Dermis blood vessel endothelial cell (primary cell): ENCODE measurements at regions not wholly inside any gene's neighbourhood (a gene's known extent, or its start where the extent isn't known, plus 50 kb on each side); places are given as distances from the start of the nearest gene placed in this dataset.
A peak's percentile ranks its signal among the peaks of the same experiment; 100 is the strongest.
"Not testable (repeated sequence)": the region's sequence is repeated elsewhere in the genome, so short reads cannot be mapped to it uniquely, and the experiment has no call there.

Experiments
- DNase-seq: peaks from one replicate; pipeline ENCODE4 v3.0.0; 2010

GRCh38 chr20:30164389-30164788 is 1093.1 kb upstream of the DEFB115 start:
- not testable (repeated sequence) for DNase-seq

DNA sequence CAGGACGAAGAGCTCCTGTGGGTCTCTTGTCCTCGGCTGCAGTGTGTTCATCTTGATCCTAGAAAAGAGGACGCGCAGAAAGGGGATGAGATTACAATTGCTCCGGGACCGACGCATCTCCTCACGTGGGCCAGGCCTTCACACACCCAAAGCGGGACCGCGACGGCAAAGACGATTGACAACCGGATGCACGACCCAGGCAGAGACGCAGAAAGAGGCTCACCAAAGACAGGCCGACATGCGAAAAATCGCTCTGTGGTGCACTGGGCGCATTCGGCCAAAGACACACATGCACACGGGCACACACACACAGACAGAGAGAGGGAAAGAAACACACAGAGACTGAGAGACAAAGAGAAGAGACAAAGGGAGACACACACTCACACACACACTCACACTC is 1089.9 kb upstream of the DEFB115 start:
- DNase-seq = no peak

DNA sequence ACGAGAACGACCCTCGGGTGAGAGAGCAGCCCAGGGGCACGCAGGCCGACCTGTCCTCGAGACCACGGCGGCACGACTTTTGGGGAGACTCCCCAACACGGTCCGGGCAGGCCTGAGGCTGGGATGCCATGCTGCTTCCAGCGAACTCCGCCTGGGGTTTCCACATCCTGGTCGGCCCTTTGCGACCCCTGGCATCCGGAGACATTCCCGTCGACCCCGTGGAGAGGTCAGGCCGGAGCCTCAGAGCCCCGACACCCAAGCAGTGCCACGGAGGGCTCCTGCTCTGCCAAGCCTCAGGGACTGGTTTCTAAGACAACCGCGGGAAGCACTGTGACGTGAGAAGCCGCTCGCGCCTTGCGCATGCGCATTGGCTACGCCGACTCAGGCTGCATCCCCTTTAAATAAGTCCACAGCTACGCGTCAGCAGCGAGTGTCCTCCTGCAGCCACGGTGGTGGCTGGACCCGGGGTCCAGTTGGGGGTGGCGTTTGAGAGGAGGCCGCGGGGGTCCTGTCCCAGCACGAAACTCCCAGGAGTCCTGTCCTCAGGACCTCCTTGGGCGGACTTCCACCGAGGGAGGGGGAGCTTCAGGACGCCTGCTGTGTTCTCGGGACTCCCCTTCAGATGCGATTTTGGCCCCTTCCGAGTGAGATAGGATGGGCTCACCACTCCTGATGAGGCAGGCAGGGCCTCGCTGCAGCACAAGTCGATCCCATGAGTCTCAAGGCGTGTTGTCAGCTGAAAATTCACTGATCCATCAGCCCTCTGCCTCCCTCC is 1089.3 kb upstream of the DEFB115 start:
- DNase-seq = no peak

DNA sequence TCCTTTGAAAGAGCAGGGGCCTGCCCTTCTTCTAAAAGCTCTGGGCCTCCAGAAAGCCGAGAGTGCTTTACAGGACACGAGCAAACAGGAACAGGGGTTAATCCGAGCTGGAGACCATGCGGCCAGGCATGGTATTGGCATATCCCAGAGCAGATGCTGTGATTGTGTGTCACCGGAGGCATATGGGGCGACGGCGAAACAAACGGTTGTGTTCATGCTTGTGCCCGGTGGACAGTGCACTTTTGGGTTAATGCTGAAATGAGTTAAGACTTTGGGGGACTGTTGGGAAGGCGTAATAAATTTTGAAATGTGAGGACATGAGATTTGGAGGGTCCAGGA is 1088.7 kb upstream of the DEFB115 start:
- no peak for DNase-seq

DNA sequence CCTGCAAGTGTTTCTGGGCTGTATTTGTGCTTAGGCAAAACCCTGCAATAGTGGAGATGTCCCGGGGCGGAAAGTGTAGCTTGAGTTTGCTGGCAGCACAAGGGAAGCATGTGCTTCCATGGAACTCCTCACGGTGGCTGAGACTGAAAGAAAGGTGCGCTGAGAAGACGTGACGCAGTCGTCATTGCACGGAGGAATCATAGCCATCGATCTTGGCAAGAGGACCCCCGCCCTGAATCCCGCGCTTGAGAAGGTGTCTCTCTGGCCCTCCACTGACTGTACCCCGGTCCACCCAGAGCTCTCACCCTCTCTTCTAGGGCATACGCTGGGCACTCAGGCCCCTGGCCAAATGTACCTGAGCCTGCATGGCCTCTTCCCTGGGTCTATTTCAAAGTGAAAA is 1081.8 kb upstream of the DEFB115 start:
- no peak for DNase-seq

DNA sequence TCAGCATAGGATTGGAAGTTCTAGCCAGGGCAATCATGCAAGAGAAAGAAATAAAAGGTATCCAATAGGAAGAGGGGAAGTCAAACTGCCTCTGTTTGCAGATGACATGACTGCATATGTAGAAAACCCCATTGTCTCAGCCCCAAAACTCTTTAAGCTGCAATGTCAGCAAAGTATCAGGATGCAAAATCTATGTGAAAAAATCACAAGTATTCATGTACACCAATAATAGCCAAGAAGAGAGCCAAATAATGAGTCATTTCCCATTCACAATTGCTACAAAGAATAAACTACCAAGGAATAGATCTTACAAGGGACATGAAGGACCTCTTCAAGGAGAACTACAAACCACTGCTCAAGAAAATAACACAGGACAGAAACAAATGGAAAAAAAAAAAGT is 1074.3 kb upstream of the DEFB115 start:
- not testable (repeated sequence) for DNase-seq

- not testable (repeated sequence) for DNase-seq
Observed at GRCh38 chr20:30191785-30192184, 1065.7 kb upstream of the DEFB115 start.

- DNase-seq = not testable (repeated sequence)
Observed at GRCh38 chr20:30234477-30234876, 1023.0 kb upstream of the DEFB115 start.

- DNase-seq = not testable (repeated sequence)
Observed at GRCh38 chr20:30275073-30275472, 982.4 kb upstream of the DEFB115 start.

DNA sequence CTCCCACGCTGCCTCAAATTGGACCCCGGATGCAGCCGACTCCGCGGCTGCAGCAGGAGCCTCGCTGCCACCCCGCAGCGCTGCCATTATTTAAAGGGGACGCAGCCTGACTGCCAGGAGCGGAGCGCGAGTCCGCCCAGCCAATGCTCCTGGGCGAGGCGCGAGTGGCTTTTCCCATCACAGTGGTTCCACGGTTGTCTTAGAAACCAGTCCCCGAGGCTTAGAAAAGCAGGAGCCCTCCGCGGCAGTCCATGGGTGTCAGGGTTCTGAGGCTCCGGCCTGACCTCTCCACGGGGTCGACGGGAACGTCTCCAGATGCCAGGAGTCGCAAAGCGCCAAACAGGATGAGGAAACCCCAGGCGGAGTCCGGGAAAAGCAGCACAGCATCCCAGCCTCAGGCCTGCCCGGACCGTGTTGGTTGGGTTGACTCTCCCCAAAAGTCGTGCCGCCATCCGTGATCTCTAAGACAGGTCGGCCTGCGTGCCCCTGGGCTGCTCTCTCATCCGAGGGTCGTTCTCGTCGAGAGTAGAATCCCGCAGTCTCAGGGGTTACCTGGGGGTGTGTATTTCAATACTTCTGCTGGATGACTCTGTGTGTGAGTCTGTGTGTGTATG is 975.8 kb upstream of the DEFB115 start:
- DNase-seq = no peak

GRCh38 chr20:30283476-30284280 is 973.8 kb upstream of the DEFB115 start:
- peak; percentile 51 for DNase-seq

DNA sequence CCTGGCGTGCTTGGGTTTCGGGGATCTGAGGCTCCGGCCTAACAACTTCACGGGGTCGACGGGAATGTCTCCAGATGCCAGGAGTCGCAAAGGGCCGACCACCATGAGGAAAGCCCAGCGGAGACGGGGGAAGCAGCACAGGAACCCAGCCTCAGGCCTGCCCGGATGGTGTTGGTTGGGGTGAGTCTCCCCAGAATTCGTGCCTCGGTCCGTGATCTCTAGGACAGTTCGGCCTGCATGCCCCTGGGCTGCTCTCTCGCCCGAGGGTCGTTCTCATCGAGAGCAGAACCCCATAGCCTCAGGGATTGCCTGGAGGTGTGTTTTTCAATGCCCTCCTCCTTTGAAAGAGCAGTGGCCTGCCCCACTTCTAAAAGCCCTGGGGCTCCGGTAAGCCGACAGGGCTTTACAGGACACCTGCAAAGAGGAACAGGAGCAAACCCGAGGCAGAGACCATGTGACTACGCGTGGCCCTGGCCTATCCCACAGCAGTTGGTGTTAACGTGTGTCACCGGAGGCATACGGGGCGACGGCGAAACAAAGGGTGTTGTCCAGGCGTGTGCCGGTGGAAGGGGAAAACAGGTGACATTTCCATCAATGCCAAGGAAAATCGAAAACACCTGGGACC is 973.1 kb upstream of the DEFB115 start:
- DNase-seq = no peak

- DNase-seq = no peak
Observed at GRCh38 chr20:30285677-30286076, 971.8 kb upstream of the DEFB115 start.

DNA sequence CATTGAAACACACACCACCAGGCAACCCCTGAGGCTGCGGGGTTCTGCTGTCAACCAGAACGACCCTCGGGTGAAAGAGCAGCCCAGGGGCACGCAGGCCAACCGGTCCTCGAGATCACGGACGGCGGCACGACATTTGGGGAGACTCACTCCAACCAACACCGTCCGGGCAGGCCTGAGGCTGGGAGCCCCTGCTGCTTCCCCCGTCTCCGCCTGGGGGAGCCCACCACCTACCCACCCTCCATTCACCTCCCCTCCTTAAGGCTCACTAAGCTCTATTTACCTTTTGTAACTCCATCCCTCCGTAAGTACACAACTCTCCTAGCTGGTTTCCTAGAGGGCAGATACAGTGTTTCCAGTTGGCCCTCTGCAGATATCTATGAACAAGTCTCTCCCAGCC is 971.3 kb upstream of the DEFB115 start:
- no peak for DNase-seq

GRCh38 chr20:30287459-30287858 is 970.0 kb upstream of the DEFB115 start:
- not testable (repeated sequence) for DNase-seq

GRCh38 chr20:30288346-30288745 is 969.1 kb upstream of the DEFB115 start:
- no peak for DNase-seq

- not testable (repeated sequence) for DNase-seq
Observed at GRCh38 chr20:30289049-30289448, 968.4 kb upstream of the DEFB115 start.

- not testable (repeated sequence) for DNase-seq
Observed at GRCh38 chr20:30289711-30290141, 967.7 kb upstream of the DEFB115 start.

DNA sequence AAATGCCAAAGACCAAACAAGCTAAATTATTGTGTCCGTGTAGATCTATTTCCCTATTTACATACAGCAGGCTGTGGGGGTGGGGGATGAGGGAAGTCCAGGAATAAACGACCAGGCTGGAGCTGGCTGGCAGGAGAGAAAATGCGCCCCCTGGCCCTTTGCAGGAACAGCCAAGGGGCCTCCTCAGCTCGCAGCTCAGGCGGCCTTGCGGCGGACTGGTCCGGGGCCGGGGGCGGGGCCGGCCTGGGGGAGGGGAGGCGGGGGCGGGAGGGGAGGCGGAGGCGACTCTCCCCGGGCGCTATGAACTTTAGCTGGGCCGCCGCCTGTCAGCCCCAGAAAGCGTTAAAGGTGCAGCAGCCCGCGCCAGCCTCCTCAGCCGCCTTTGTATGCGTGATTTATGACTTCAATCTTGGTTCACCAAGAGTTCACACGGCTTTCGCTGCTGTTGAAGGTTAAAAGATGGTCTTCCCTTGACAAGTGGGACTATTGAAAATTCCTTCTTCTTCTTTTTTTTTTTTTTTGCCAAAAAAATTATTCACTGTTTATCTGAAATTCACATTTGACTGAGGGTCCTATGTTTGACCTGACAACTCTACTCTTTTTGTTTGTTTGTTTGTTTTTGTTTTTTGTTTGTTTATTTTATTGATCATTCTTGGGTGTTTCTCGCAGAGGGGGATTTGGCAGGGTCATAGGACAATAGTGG is 967.0 kb upstream of the DEFB115 start:
- peak; percentile 21 for DNase-seq

DNA sequence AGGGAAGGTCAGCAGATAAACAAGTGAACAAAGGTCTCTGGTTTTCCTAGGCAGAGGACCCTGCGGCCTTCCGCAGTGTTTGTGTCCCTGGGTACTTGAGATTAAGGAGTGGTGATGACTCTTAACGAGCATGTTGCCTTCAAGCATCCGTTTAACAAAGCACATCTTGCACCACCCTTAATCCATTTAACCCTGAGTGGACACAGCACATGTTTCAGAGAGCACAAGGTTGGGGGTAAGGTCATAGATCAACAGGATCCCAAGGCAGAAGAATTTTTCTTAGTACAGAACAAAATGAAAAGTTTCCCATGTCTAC is 966.4 kb upstream of the DEFB115 start:
- DNase-seq = not testable (repeated sequence)

GRCh38 chr20:30291686-30292085 is 965.8 kb upstream of the DEFB115 start:
- DNase-seq = not testable (repeated sequence)

GRCh38 chr20:30295396-30295795 is 962.1 kb upstream of the DEFB115 start:
- not testable (repeated sequence) for DNase-seq

DNA sequence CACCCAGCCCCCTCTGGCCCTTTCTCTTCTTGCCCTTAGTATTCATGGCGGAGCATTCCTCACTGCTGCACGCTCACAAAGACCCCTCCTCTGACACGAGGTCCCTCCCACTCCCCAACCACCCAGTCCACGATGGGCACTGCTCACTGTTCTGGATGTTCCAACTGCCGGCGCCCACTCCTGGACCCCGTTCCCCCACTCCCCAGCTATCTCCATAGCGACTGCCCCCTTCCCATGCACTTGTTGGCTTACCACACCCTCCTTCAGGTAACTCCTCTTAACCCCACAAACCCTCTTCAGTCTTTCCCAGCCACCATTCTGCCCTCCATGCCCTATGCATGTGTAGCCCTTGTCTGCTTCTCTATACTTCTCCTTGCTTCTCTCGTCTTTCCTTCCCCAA is 961.5 kb upstream of the DEFB115 start:
- not testable (repeated sequence) for DNase-seq
